SIG-M5 treated with dmso at 0.1 percent for 504 hours (cell line): ENCODE measurements at regions not wholly inside any gene's neighbourhood (a gene's known extent, or its start where the extent isn't known, plus 50 kb on each side); places are given as distances from the start of the nearest gene placed in this dataset.
"Not testable (repeated sequence)": the region's sequence is repeated elsewhere in the genome, so short reads cannot be mapped to it uniquely, and the experiment has no call there.

Source experiments
- DNase-seq: peaks from one replicate; lab custom pipeline; 2025; ENCODE audit not compliant: unreplicated experiment; lab: John Stamatoyannopoulos, UW

GRCh38 chr10:78335691-78336401 lies 302.2 kb downstream of the RPS24 start:
- DNase-seq = no peak

DNA sequence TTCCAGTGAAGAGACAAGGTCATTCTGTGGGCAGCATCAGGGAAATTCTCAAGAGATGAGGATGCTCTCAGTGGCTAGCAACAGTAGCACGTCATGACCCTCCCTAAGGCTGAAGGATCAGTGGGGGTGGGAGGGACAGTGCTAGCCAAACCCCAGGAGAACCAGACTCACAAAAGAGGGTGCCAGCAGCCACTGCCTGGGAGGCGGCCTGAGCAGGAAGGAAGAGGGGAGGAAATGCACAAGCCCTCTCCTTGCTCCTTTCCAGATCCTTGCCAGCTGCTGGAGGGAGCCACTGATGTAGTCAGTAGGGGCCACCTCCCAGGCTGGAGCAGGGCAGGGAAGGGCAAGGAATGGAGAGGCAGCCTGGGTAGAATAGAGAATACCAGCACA lies 302.7 kb downstream of the RPS24 start:
- no peak for DNase-seq

DNA sequence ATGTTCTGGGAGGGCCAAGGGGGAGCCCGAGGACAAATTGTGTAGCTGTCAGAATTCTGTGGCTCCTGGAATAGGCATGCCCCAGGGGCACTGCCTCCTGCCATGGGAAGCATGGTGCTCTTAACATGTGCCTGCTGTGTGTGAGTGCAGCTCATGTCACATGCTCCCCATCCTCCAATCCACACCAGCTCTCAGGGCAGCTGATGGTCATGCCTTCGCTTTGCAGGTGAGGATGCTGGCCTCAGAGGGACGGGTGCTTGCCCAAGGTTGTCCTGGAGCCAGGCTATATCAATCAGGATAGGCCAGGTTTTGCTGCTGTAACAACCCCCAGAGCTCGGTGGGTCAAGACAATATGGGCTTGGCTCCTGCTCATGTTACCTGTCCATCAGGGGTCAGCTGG lies 303.4 kb downstream of the RPS24 start:
- DNase-seq = no peak

DNA sequence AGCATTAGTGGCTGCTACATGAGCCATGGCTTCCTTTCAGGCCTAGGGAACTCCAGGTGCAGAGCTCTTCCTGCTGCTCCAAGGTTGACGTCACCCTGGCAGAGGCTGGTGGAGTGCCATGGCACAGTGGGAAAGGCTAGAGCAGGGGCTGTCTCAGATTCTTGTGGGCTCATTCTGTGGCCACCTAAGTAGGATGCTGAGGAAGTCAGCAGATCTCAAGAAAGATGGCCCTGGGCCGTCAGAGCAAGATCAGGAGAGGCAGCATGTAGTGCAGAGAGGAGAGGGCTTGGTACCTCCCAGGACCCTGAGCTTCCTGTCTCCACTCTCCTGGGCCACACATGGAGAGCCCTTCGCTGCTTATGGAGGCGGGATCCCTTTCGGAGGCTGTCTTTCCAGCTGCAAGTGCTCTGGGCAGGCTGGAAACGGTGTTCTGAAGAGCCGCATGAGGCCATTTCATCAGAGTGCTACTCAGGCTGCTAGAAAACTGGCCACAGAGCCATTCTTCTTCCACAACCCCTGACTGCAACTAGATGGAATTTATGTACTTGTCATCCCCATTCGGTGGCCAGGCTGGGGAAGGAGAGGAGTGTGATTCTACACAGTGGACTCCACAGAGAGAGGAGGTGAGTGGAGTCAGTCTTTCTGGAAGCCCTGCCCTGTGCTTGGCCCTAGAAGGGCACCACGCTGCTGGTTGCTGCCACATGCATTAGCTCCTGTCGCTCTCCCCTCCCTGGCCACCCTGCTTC lies 304.2 kb downstream of the RPS24 start:
- no peak for DNase-seq

GRCh38 chr10:78338717-78339116 lies 305.1 kb downstream of the RPS24 start:
- no peak for DNase-seq

DNA sequence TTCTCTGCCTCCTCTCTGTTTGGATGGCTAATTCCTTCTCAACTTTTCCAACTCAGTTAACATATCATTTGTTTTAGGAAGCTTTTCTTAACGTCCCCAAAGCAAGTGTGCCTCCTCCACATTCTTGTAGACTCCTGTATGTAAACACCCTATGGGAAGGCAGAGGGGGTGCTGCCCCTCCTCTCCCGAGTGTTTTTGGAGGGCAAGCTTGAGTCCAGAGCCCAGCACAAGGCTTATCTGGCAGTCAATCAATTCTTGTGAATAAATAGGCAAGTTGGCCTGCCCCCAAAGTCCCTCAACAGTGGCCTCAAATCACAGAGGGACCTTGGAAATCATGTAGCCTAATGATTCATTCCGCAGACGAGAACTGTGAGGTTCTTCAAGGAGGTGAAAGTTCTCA lies 305.6 kb downstream of the RPS24 start:
- DNase-seq = no peak

GRCh38 chr10:78341953-78342614 lies 308.4 kb downstream of the RPS24 start:
- no peak for DNase-seq

- no peak for DNase-seq
Measured at GRCh38 chr10:78342827-78343653, 309.4 kb downstream of the RPS24 start.

GRCh38 chr10:78344257-78344656 lies 310.6 kb downstream of the RPS24 start:
- not testable (repeated sequence) for DNase-seq

DNA sequence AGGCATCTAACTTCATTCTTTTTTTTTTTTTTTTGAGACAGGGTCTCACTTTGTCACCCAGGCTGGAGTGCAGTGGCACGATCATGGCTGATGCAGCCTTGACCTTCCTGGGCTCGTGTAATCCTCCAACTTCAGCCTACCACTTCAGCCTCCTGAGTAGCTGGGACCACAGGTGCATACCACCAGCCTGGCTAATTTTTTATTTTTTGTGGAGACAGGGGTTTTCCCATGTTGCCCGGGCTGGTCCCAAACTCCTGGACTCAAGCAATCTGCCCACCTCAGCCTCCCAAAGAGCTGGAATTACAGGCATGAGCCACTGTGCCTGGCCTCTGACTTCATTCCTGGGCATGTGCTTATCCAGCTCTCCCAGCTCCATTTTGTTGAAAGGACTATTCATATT lies 311.9 kb downstream of the RPS24 start:
- not testable (repeated sequence) for DNase-seq

GRCh38 chr10:78346721-78347120 lies 313.1 kb downstream of the RPS24 start:
- DNase-seq = no peak

- DNase-seq = no peak
Measured at GRCh38 chr10:78348411-78349164, 314.9 kb downstream of the RPS24 start.

DNA sequence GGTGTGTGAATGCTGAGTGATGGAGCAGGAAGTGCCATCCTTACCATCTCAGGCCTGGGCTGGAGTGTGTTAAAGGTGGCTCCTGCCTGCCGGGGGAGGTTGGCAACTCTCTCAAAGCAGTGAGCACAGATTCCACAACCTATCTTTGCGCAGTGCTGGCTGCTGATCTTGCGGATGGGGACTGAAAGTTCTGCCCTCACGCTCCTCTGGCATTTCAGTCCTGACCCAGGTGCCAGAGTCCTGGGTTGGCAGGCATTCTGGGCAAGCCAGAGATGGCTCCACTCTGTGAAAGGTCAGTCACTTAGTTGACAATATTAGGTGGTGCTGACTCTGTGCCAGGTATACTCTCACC lies 315.5 kb downstream of the RPS24 start:
- DNase-seq = no peak

DNA sequence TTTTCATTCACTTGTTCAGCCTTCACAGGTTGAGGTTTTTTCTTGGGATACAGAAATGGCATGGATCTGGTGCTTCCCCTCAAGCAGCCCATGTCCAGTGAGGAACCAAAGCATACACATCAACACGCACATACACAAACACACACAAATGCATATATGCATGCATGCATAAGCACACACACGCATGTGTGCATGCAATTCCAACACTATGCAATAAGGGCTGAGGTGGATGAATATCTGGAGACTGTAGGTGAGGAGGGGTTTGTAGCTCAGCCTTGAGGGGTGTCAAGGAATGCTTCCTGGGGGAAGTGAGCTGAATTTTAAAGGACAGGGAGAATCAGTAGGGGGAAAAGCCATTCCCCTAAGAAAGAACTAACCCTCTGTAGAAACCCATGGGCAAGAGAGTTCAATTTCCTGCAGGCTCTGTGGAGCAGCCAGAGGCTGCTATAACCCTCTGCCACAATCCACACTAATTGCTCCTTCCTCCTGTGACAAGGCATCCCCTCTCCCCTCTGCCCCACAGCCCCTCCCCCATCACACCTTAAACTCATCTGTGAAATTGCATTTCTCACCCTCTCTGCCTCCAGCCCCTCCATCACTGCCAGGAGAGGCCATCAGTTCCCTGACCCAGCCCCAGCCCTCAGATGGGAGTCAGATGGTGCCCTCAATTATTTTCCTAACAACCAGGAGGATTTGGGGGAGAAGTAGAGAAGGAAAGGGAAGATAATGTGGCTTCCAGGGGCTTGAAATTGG lies 316.4 kb downstream of the RPS24 start:
- no peak for DNase-seq

GRCh38 chr10:78351283-78351682 lies 317.6 kb downstream of the RPS24 start:
- no peak for DNase-seq

DNA sequence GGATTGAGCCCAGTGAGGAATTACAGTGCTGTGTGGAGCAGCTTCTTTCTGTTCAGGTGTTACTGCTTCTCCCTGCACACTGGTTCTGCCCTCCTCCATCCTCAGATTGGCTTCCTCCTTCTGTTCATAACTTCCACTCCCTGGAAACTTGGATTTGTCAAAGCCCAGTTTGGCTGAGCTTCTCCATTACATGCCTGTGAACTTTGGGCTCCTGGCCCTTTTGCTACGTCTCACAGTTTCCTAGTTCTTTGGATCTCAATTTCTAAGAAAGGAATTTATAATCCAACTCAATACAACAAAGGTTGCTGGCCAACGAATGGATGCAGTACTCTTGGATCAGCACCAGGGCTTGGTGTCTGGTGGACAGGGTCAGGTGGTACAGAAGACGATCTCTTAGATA lies 318.1 kb downstream of the RPS24 start:
- no peak for DNase-seq

DNA sequence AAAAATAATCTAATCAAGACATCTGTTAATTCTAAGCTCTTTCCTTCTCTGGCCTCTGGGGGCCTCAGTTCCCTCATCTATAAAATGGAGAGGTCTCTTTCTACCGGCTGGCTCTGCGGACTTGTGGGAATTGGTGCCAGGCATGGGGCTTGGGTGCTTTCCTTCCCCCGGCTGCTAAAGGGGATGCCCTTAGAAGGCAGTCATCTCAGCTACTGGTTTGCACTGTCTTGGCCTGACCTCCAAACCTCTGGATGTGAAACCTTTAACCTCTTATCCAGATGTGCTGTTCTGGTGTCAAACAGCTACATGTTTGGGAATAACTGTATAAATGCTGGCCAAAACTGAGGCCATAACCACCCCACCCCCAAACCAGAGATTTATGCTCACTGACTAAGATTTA lies 320.0 kb downstream of the RPS24 start:
- DNase-seq = no peak

- no peak for DNase-seq
Measured at GRCh38 chr10:78354101-78354500, 320.4 kb downstream of the RPS24 start.

- no peak for DNase-seq
Measured at GRCh38 chr10:78356291-78356900, 322.7 kb downstream of the RPS24 start.
